NK-92 treated with Interleukin-12 subunit alpha and Interleukin-12 subunit beta, amount 100 ng/mL, for 24 hours (cell line): ENCODE measurements at regions not wholly inside any gene's neighbourhood (a gene's known extent, or its start where the extent isn't known, plus 50 kb on each side); places are given as distances from the start of the nearest gene placed in this dataset.
"Not testable (repeated sequence)": the region's sequence is repeated elsewhere in the genome, so short reads cannot be mapped to it uniquely, and the experiment has no call there.

Experiments used
- DNase-seq: peaks from one replicate; lab custom pipeline; 2025; lab: John Stamatoyannopoulos, UW

DNA sequence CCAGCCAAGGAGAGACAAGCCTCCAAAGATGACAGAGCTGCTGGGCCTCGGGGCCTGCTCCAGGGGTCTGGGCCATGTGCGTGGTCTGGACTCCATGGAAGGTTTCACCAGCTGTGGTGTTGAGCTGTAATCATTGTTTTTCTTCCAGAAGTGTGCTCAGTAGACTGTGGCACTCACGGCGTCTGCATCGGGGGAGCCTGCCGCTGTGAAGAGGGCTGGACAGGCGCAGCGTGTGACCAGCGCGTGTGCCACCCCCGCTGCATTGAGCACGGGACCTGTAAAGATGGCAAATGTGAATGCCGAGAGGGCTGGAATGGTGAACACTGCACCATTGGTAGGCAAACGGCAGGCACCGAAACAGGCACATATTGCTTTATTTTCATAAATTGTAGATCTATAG, 164.8 kb upstream of the WWC1 start:
- no peak for DNase-seq

GRCh38 chr5:168128111-168128510, 163.3 kb upstream of the WWC1 start:
- no peak for DNase-seq

- DNase-seq: no peak
Observed at GRCh38 chr5:168128557-168128956, 162.9 kb upstream of the WWC1 start.

- no peak for DNase-seq
Observed at GRCh38 chr5:168131519-168131918, 159.9 kb upstream of the WWC1 start.

DNA sequence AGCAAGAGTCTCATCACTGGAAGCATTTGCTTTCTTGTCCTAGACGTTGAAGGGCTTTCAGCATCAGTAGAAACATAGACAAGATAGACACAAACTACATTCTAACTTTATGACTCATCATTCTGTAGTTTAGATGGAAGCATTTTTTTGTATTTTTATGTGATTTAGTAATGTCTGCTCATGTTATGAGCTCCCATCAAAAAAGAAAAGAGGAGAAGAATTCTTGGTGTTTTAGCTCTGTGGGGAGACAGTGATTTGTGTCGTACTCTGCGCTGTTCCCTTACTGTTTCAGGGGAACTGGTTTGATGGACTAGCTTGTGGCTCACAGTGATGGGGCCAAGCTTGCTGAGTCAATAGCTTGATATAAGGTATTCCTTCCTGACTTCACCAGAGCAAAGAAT, 159.2 kb upstream of the WWC1 start:
- no peak for DNase-seq

DNA sequence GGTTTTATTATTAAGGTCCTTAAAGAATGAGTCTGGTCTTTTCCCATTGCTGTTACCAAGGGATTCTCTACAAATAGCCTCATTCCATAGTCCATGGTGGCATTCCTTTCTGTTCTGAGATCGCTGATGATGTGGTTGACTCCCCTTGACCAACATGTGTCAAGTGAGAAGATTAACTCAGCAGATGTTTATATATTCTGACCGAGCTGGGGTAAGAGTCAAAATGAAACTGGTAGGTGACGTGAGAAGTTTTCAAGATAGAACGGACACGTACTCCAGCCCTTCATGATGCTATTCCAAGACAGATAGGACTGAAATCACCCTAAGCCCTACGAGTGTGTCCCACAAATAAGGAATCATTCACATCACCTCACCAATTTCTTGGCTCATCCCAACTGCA, 155.5 kb upstream of the WWC1 start:
- DNase-seq: no peak

GRCh38 chr5:168136340-168136739, 155.1 kb upstream of the WWC1 start:
- no peak for DNase-seq

- DNase-seq: no peak
Observed at GRCh38 chr5:168137265-168137664, 154.2 kb upstream of the WWC1 start.

GRCh38 chr5:168140241-168140640, 151.2 kb upstream of the WWC1 start:
- no peak for DNase-seq

- DNase-seq: no peak
Observed at GRCh38 chr5:168142402-168142801, 149.0 kb upstream of the WWC1 start.

DNA sequence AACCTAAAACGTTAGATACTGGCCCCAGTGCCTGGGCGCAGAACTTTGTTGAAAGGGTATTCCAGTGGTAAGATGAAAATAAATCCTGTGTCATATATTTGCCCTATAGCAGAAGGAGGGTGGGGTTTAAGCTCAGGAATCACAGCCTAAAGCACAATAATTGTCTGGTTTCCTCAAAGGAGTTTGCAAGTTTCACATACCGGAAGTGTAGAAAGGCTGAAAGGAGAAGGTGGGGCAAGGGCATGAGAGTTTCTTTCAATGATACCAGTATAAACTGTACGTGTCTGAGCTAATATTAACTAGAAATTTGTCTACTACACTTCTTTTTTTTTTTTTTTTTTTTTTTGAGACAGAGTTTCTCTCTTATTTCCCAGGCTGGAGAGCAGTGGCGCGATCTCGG, 147.9 kb upstream of the WWC1 start:
- DNase-seq: not testable (repeated sequence)

- no peak for DNase-seq
Observed at GRCh38 chr5:168147106-168147505, 144.3 kb upstream of the WWC1 start.

GRCh38 chr5:168147568-168148360, 143.7 kb upstream of the WWC1 start:
- no peak for DNase-seq

GRCh38 chr5:168151041-168151440, 140.4 kb upstream of the WWC1 start:
- DNase-seq: no peak

DNA sequence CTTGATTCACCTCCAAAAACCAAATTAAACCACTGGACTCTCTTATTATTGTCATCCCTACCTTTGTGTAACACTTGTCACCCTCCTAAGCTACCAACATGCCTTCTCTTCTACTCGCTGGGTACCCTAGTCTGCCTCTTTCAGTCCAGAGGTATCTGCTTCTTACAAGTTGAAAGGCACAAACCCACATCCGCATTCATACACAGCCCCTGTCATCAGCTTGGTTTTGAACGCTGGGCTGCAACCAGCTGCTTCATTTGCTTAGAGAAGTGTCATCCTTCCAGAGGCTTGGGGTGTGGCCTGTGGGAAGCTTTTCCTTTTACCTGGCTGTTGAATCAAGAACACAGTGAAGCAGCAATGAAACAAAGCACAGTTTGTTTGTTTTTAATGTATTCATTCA, 138.8 kb upstream of the WWC1 start:
- no peak for DNase-seq

GRCh38 chr5:168153263-168153875, 138.1 kb upstream of the WWC1 start:
- no peak for DNase-seq

- no peak for DNase-seq
Observed at GRCh38 chr5:168153876-168154270, 137.6 kb upstream of the WWC1 start.

DNA sequence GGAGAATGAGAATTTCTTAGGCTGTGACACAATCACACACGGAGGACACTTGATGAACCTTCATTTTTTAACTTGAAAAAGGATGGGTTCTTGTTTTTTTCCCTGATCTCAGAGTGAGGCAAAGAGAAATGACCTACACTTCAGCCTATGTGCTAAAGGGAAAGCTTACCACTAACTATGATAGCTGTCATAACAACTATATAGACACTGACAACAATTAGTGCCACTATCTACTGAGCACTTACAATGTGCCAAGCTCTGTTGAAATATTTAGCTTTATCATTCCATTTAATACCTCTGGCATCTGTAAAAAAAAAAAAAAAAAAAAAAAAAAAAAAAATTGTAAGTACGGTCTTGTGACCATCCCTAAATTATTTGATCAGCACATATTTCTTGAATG, 135.9 kb upstream of the WWC1 start:
- DNase-seq: no peak

DNA sequence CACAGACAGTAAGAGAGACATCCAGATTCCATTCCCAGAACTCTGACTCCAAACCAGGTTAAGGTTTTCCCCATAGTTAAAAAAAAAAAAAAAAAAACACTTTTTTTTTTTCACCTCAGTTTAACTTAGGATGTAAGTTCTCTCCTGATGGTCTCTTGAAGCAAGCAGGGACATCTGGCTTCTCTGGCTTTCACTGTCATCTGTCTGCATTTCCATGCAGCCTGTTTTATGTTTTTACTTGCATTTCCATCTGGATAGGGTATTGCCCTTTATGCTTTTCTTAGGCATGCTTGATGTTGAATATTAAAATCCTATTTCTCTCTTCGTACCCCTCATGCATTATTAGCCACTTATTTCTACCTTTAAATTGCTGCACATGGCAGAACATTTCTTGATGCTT, 135.3 kb upstream of the WWC1 start:
- no peak for DNase-seq

- no peak for DNase-seq
Observed at GRCh38 chr5:168157141-168157540, 134.3 kb upstream of the WWC1 start.

GRCh38 chr5:168159425-168159824, 132.0 kb upstream of the WWC1 start:
- no peak for DNase-seq

DNA sequence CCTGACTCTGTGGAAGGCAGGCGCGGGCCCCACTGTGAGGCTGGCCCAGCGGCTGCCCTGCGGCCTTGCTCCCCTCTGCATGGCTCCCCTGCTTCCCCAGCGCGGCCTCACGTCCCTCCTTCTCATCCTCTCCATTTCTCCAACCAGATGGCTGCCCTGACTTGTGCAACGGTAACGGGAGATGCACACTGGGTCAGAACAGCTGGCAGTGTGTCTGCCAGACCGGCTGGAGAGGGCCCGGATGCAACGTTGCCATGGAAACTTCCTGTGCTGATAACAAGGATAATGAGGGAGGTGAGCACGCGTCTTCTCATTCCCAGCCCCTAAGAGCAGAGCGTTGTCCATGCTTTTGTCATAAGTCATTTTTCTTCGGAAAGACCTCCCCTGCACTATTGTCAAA, 129.0 kb upstream of the WWC1 start:
- no peak for DNase-seq

- no peak for DNase-seq
Observed at GRCh38 chr5:168163966-168164365, 127.5 kb upstream of the WWC1 start.
